ENCODE measurements at regions not wholly inside any gene's neighbourhood (a gene's known extent, or its start where the extent isn't known, plus 50 kb on each side); places are given as distances from the start of the nearest gene placed in this dataset.
"Not testable (repeated sequence)": the region's sequence is repeated elsewhere in the genome, so short reads cannot be mapped to it uniquely, and the experiment has no call there.

GRCh38 chr5:112520474-112520873, 101.4 kb upstream of the EPB41L4A start:
- TF ChIP-seq, protein P1, sequence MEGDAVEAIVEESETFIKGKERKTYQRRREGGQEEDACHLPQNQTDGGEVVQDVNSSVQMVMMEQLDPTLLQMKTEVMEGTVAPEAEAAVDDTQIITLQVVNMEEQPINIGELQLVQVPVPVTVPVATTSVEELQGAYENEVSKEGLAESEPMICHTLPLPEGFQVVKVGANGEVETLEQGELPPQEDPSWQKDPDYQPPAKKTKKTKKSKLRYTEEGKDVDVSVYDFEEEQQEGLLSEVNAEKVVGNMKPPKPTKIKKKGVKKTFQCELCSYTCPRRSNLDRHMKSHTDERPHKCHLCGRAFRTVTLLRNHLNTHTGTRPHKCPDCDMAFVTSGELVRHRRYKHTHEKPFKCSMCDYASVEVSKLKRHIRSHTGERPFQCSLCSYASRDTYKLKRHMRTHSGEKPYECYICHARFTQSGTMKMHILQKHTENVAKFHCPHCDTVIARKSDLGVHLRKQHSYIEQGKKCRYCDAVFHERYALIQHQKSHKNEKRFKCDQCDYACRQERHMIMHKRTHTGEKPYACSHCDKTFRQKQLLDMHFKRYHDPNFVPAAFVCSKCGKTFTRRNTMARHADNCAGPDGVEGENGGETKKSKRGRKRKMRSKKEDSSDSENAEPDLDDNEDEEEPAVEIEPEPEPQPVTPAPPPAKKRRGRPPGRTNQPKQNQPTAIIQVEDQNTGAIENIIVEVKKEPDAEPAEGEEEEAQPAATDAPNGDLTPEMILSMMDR (conservative IDR thresholded peaks at IDR 0.05; ENCODE audit: low read depth, low read length), result not testable (repeated sequence)
- TF ChIP-seq EZH2 (IDR thresholded peaks at IDR 0.05; ENCODE audit: borderline replicate concordance, low read depth, low read length, poor library complexity, severe bottlenecking), result not testable (repeated sequence)

Measured in A673 (cell line).